Astrocyte (in vitro differentiated cells and primary cell): ENCODE measurements at regions not wholly inside any gene's neighbourhood (a gene's known extent, or its start where the extent isn't known, plus 50 kb on each side); places are given as distances from the start of the nearest gene placed in this dataset.
A peak's percentile ranks its signal among the peaks of the same experiment; 100 is the strongest.

Experiments used
- DNase-seq: peaks from one replicate; pipeline ENCODE4 v3.0.0-alpha.2; 2010; ENCODE audit warnings: low read depth
- FAIRE-seq: peaks from 2 replicates; lab custom pipeline; 2011; peaks lifted over from hg19 to GRCh38; lab: Jason Lieb, UNC
- H2AFZ ChIP-seq: 2 replicates; pipeline ENCODE4 v1.6.0; 2012; ENCODE audit warnings: low read depth, low read length, inconsistent platforms
- H3K27ac ChIP-seq: 2 replicates; pipeline ENCODE4 v1.5.1; 2011; ENCODE audit warnings: low read depth, low read length, inconsistent platforms
- H3K27me3 ChIP-seq: 2 replicates; pipeline ENCODE4 v1.6.0; 2011; ENCODE audit warnings: low read length, inconsistent platforms; ENCODE audit not compliant: insufficient read depth
- H3K36me3 ChIP-seq: 2 replicates; pipeline ENCODE4 v1.5.1; 2011; ENCODE audit warnings: low read length, inconsistent platforms; ENCODE audit not compliant: insufficient read depth
- H3K4me1 ChIP-seq: 2 replicates; pipeline ENCODE4 v1.5.1; 2011; ENCODE audit warnings: low read length, inconsistent platforms; ENCODE audit not compliant: insufficient read depth
- H3K4me2 ChIP-seq: 2 replicates; pipeline ENCODE4 v1.6.0; 2012; ENCODE audit warnings: low read length, inconsistent platforms
- H3K4me3 ChIP-seq: 2 replicates; pipeline ENCODE4 v1.5.1; 2011; ENCODE audit warnings: low read depth, mild to moderate bottlenecking, low read length, inconsistent platforms; ENCODE audit not compliant: insufficient read depth
- H3K79me2 ChIP-seq: 2 replicates; pipeline ENCODE4 v1.6.0; 2012; ENCODE audit warnings: mild to moderate bottlenecking, low read length, inconsistent platforms; ENCODE audit not compliant: insufficient read depth
- H3K9ac ChIP-seq: 2 replicates; pipeline ENCODE4 v1.6.0; 2012; ENCODE audit warnings: mild to moderate bottlenecking, low read length, inconsistent platforms
- H3K9me3 ChIP-seq: 2 replicates; pipeline ENCODE4 v1.5.1; 2012; ENCODE audit warnings: low read depth, mild to moderate bottlenecking, low read length, inconsistent platforms; ENCODE audit not compliant: insufficient read depth
- H4K20me1 ChIP-seq: 2 replicates; pipeline ENCODE4 v1.6.0; 2012; ENCODE audit warnings: low read length, inconsistent platforms; ENCODE audit not compliant: insufficient read depth
- H3K27ac Mint-ChIP-seq: one replicate; pipeline ENCODE4 v1.8.0; 2021; ENCODE audit warnings: mild to moderate bottlenecking, mixed read lengths; ENCODE audit not compliant: unreplicated experiment
- H3K27me3 Mint-ChIP-seq: one replicate; pipeline ENCODE4 v1.8.0; 2021; ENCODE audit warnings: low read depth, mixed read lengths; ENCODE audit not compliant: unreplicated experiment
- H3K36me3 Mint-ChIP-seq: one replicate; pipeline ENCODE4 v1.8.0; 2021; ENCODE audit warnings: low read depth, mixed read lengths; ENCODE audit not compliant: unreplicated experiment
- H3K4me1 Mint-ChIP-seq: one replicate; pipeline ENCODE4 v1.8.0; 2021; ENCODE audit warnings: low read depth, mixed read lengths; ENCODE audit not compliant: unreplicated experiment
- H3K4me3 Mint-ChIP-seq: one replicate; pipeline ENCODE4 v1.8.0; 2021; ENCODE audit warnings: mild to moderate bottlenecking, moderate library complexity, mixed read lengths; ENCODE audit not compliant: unreplicated experiment
- H3K9me3 Mint-ChIP-seq: one replicate; pipeline ENCODE4 v1.8.0; 2021; ENCODE audit warnings: mild to moderate bottlenecking, mixed read lengths; ENCODE audit not compliant: unreplicated experiment
- CTCF ChIP-seq: IDR thresholded peaks from 2 replicates; pipeline ENCODE4 v1.5.1; 2011; ENCODE audit warnings: low read depth, mild to moderate bottlenecking, inconsistent platforms, low read length, moderate library complexity; ENCODE audit not compliant: insufficient read depth
- EZH2 ChIP-seq: IDR thresholded peaks from 2 replicates; pipeline ENCODE4 v1.6.1; 2012; ENCODE audit warnings: mild to moderate bottlenecking, low read length, inconsistent platforms; ENCODE audit not compliant: insufficient read depth

GRCh38 chr5:74257645-74258313 is 382.7 kb downstream of the ENC1 start:
- Histone ChIP-seq H2AFZ (no peak overlapping the region), H3K79me2 (no peaks in the 10 kb centered on the region), H3K9me3 (no peaks in the 10 kb centered on the region), H3K4me3 (no peak overlapping the region), H3K27ac (no peak overlapping the region), H3K4me1 (no peaks in the 10 kb centered on the region), H3K36me3 (no peaks in the 10 kb centered on the region), H3K4me2 (no peak overlapping the region), H3K9ac (no peak overlapping the region), H3K27me3 (no peaks in the 10 kb centered on the region), H4K20me1 (no peaks in the 10 kb centered on the region)
- peaks cover 19% of the 10 kb centered on the region for H3K4me1 Mint-ChIP-seq
- no peak overlapping the region for H3K27ac Mint-ChIP-seq
- DNase-seq (peak; percentile 48), FAIRE-seq (no peak)
- TF ChIP-seq EZH2 (no peak), CTCF (no peak)
- no peaks in the 10 kb centered on the region for H3K9me3 Mint-ChIP-seq
- H3K27me3 Mint-ChIP-seq = no peaks in the 10 kb centered on the region
- H3K36me3 Mint-ChIP-seq = no peaks in the 10 kb centered on the region
- no peak overlapping the region for H3K4me3 Mint-ChIP-seq

DNA sequence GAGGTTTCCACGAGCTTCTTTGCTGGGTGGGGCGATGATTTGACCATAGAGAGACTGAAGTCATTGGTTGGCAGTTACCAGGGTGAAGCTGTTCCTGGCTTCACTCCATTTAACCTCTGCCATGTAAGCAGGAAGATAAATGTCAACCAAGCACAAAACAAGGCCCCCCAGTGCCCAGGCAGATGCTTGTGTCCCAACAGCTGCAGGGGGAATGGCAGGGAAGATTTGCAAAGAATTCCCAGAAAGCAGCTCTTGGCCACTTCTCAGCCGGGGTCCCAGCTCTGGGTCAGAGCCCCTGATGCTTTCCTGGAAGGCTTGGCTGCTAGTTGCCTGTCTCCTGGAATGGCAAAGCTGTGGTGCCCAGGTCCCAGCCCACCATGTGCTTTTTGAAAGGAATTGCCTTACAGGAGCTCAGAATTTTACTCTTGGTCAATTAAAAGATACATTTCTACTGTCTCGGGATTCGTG is 383.4 kb downstream of the ENC1 start:
- Mint-ChIP-seq H3K4me1 (peaks cover 21% of the 10 kb centered on the region), H3K27me3 (no peaks in the 10 kb centered on the region), H3K9me3 (no peaks in the 10 kb centered on the region), H3K4me3 (no peak overlapping the region), H3K27ac (no peak overlapping the region), H3K36me3 (no peaks in the 10 kb centered on the region)
- H3K4me2 ChIP-seq = no peak overlapping the region
- FAIRE-seq (no peak), DNase-seq (no peak)
- H3K36me3 ChIP-seq = no peaks in the 10 kb centered on the region
- H3K9ac ChIP-seq = no peak overlapping the region
- no peaks in the 10 kb centered on the region for H3K4me1 ChIP-seq
- H3K27ac ChIP-seq = no peak overlapping the region
- no peak overlapping the region for H3K4me3 ChIP-seq
- no peaks in the 10 kb centered on the region for H4K20me1 ChIP-seq
- H3K9me3 ChIP-seq = no peaks in the 10 kb centered on the region
- no peaks in the 10 kb centered on the region for H3K27me3 ChIP-seq
- no peak overlapping the region for H2AFZ ChIP-seq
- no peaks in the 10 kb centered on the region for H3K79me2 ChIP-seq
- TF ChIP-seq EZH2 (no peak), CTCF (no peak)

- H3K36me3 Mint-ChIP-seq = no peaks in the 10 kb centered on the region
- H3K27me3 Mint-ChIP-seq = no peaks in the 10 kb centered on the region
- H3K27ac ChIP-seq = no peak overlapping the region
- no peak overlapping the region for H2AFZ ChIP-seq
- no peak overlapping the region for H3K4me2 ChIP-seq
- H3K4me1 ChIP-seq = peaks cover 9% of the 10 kb centered on the region
- peak overlapping the region; percentile 72 for H3K27ac Mint-ChIP-seq
- TF ChIP-seq CTCF = no peak
- TF ChIP-seq EZH2 = no peak
- H3K79me2 ChIP-seq = no peaks in the 10 kb centered on the region
- H3K9me3 Mint-ChIP-seq = no peaks in the 10 kb centered on the region
- no peak for FAIRE-seq
- H3K27me3 ChIP-seq = no peaks in the 10 kb centered on the region
- peaks cover 33% of the 10 kb centered on the region for H3K4me1 Mint-ChIP-seq
- H3K4me3 ChIP-seq = no peak overlapping the region
- H3K36me3 ChIP-seq = no peaks in the 10 kb centered on the region
- H3K9ac ChIP-seq = no peak overlapping the region
- DNase-seq = no peak
- no peak overlapping the region for H3K4me3 Mint-ChIP-seq
- H3K9me3 ChIP-seq = no peaks in the 10 kb centered on the region
- no peaks in the 10 kb centered on the region for H4K20me1 ChIP-seq
Observed at GRCh38 chr5:74255692-74256392, 384.7 kb downstream of the ENC1 start.
